ENCODE measurements at regions not wholly inside any gene's neighbourhood (a gene's known extent, or its start where the extent isn't known, plus 50 kb on each side); places are given as distances from the start of the nearest gene placed in this dataset.

- DNase-seq = no peak
Measured at GRCh38 chr2:62447411-62447810, 58.6 kb downstream of the TMEM17 start.

DNA sequence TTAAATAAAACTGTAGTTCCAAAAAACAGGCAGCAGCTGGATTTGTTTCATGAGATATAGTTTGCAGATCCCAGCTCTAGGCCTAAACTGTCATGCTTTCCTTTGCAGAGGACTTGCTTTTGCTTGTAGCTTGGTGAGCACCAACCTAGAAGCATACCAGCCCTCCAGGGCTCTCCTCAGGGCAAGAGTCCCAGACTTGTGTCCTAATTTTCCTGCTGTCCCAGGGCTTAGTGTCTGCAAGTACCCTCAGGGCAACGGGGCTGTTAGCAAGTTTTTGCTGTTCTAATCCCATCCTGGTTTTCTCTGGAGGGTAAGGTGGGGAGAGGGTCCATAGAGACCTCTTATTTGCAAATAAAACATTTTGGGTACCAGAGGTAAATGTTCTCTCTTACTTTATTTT is 59.5 kb downstream of the TMEM17 start:
- no peak for DNase-seq

DNA sequence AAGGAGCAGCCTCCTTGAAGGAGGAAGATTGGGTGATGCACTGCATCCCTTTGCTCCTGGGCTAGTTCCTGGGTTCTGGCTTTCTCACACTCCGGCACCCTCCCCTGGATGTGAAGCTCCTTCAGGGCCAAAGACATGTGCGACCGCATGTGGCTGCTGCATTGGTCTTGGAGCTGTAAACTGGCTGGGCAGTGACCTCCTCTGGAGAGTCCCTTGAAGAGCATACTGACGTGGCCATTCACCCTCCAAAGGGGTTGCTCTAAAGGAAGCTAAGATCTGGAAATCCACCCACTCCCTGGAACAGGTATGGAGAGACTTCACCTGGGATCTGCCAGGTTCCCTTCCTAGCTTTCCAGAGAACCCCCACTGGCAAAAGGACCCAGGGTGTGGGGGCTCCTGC is 62.1 kb downstream of the TMEM17 start:
- no peak for DNase-seq

- DNase-seq = no peak
Measured at GRCh38 chr2:62443471-62443870, 62.5 kb downstream of the TMEM17 start.

DNA sequence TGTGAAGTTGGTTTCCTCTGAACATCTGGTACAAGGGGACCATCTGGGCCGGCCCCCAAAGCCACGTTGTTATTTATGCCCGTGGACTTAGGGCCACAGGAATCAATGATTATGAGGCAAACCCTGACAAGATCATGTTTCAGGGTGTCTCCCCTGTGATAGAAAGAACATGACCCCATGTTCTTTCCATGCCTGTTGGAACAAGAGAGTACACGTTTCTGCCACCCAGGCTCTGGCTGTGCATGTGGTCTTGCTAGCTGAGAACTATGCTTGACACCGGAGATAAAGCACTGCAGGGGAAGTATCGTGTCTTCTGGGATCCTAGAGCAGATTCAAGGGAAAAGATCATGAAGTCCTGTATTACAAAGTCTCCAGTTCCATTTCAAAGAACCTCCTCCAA is 64.2 kb downstream of the TMEM17 start:
- no peak for DNase-seq

- no peak for DNase-seq
Measured at GRCh38 chr2:62441421-62441820, 64.6 kb downstream of the TMEM17 start.

DNA sequence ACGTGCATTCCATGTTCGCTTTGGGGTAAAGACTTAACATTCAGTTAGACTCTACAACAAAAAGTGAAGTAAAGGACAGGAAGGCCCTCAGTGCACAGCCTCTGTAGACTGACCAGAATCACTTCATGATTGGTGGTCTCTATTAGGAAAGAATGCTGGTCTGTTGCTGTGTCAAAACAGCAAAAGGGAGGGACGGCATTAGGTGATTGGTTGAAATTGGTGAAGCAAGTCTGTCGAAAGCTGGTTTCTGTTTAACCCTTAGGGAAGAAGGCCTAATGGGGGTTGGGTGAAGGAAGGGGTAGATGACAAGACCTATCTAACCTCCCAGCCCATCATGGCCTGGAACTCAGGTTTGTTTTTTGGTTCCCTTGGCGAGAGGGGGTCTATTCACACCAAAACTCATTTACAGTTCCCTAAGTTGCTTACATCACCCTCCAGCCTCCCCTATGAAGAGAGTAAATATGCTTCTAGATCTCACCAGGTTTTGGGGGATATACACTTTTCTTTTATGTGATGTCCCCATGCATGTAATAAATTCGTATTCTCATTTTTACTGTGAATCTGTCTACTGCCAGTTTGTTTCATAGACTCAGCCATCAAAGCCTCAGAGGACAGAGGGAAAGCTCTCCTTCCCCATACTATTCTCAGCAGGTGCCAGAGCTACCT is 65.6 kb downstream of the TMEM17 start:
- DNase-seq = no peak

- no peak for DNase-seq
Measured at GRCh38 chr2:62439425-62439824, 66.6 kb downstream of the TMEM17 start.

DNA sequence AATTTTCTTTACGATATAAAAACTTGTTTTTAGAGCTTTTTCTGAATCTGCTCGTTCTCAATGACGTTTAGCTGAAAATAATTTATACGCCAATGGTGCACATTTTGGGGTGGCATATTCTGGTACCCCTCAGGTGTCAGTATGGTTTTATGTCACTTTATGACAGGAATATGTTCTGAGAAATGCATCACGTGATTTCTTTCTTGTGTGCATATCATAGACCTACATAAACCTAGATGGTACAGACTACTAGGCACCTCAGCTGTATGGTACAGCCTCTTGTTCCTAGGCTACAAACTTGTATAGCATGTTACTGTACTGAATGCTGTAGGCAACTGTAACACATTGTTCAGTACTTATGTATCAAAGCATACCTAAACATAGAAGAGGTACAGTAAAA is 68.2 kb downstream of the TMEM17 start:
- DNase-seq = no peak

- no peak for DNase-seq
Measured at GRCh38 chr2:62435720-62436119, 70.3 kb downstream of the TMEM17 start.

DNA sequence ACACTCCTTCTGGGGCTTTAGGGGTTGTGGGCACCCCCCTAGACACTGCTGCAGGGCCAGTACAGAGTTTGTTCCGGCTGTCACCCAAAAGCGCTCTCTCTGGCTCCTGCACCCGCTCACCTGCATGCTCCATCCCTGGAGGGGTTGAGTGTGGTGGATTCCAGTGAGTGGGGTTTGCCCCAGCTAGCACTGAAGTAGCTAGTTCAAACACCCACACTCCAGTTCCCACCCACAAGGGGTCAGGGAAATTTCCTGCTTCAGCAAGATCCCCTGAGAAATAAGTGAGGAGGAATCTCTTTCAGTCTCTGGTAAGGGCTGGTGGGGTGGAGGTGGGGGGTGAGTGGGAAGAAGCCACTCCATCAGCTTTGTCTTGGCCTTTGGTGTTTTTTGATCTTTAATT is 73.6 kb downstream of the TMEM17 start:
- DNase-seq = no peak

DNA sequence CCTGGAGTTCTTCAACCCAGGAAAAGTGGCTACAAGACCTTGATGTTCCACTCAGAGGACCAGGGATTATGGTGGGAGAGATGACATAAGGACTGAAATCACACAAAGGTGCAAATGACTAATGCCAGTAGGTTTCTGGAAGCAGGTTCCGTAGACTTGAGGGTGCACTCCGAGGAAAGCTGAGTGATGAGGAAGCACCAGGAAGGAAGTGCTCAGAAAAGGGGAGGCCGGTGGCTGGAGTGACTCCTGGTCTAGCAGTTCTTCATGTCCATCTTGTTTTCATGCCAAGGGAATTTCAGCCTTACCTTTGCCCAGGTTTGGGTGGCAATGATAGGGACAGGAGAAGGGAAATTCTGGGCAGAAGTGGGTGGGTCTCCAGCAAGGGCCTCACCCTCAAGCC is 74.5 kb downstream of the TMEM17 start:
- DNase-seq = no peak

DNA sequence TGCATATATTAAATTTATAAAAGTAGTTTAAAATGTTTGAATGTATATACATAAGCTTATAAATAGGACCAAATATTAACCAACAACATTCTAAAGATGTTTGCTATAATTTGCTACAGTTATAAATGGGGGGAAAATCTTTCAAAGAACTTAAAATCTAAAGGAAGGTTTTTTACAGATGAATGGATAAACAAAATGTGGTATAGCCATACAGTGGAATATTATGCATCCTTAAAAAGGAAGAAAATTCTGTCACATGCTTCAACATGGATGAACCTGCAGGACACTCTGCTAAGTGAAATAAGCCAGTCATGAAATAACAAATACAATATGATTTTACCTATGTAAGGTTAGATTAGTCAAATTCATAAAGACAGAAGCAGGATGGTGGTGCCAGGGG is 75.8 kb downstream of the TMEM17 start:
- no peak for DNase-seq

GRCh38 chr2:62427146-62427545 is 78.8 kb downstream of the TMEM17 start:
- no peak for DNase-seq

DNA sequence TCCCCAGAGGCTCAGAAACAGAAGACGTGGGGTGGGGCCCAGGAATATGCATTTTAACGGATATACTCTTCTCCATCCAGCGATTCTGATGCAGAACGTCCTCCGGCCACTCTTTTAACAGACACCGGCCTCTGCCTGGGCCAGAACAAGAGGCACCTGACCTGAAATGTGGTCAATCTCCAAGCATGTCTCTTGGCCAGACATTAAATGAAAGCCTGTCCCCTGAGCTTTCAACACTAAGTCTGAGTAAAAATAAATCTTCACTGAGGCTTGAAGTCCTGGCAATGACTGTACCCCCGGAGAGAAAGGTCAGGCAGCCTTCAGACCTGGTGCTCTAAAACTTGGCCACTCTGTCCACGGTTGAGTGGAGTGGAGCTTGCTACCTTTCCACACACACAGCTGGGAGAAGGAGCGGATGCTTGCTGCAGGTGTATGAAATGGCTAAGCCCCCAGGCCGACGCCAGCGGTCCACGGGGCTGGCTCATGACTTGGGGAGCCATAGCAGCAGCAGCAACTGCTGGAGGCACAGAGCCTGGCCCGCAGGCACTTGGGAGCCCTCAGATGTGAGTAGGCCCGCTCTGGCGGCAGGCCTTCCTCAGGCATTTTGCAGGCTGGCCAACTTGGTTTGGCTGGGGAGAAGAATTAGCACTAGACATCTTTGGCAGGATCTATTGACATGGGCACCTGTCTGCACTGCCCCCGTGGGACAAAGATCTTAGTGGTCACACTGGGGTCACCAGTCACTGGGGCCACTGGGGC is 79.7 kb downstream of the TMEM17 start:
- DNase-seq = no peak

- DNase-seq = no peak
Measured at GRCh38 chr2:62425684-62426083, 80.3 kb downstream of the TMEM17 start.

DNA sequence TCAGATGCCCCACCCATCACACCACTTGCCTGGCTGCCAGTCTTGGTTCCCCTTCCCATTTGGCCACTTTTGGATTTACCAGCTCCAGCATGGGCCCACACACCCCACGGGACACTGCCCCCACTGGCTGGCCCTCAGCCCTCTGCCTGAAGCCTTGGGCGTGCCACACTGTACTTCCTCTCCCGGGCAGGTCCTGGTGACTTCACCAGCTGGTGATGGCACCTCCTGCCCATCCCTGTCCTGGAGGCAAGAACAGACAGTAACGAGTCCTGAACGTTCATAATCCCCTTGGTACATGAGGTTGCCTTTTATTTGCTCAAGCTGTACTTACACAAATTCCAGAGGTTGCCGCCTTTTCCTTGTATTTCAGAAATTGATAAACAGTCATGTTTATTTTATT is 81.1 kb downstream of the TMEM17 start:
- no peak for DNase-seq

- no peak for DNase-seq
Measured at GRCh38 chr2:62423883-62424458, 82.0 kb downstream of the TMEM17 start.

- DNase-seq = no peak
Measured at GRCh38 chr2:62423235-62423634, 82.8 kb downstream of the TMEM17 start.

GRCh38 chr2:62415518-62415917 is 90.5 kb downstream of the TMEM17 start:
- DNase-seq = no peak

GRCh38 chr2:62415019-62415431 is 91.0 kb downstream of the TMEM17 start:
- DNase-seq = no peak

DNA sequence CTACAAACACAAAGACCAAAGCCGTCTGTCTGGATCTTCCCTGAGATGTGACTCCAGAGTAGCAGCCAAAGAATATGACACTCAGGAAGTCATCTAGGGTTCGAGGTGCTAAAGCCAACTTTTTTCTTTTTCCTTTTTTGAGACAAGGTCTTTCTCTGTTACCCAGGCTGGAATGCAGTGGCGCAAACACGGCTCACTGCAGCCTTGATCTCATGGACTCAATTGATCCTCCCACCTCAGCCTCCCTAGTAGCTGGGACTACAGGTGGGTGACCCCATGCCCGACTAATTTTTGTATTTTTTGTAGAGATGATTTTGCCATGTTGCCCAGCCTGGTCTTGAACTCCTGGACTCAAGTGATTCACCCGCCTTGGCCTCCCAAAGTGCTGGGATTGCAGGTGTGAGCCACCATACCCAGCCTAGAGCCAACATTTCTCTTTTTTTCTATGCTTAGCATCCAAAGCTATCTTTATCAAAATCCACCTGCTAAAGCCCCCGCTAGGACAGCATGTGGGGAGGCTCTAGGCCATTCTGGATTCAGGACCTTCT is 92.8 kb downstream of the TMEM17 start:
- DNase-seq = no peak

DNA sequence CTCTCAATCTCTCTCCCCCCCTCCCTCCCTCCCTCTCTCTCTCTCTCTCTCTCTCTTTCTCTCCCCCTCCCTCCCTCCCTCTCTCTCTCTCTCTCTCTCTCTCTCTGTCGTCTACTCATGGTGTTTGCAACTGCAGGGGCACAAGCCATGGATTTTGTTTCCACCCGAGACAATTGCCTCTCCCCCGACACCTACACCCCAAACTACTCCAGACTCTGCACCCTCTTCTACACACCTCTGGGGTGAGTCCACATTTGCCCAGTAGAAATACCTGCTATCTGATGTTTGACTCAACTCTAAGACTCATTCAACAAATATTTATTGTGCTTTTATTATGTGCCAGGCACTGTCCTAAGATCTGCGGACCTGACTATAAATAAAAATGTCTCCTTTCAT is 93.7 kb downstream of the TMEM17 start:
- no peak for DNase-seq

DNA sequence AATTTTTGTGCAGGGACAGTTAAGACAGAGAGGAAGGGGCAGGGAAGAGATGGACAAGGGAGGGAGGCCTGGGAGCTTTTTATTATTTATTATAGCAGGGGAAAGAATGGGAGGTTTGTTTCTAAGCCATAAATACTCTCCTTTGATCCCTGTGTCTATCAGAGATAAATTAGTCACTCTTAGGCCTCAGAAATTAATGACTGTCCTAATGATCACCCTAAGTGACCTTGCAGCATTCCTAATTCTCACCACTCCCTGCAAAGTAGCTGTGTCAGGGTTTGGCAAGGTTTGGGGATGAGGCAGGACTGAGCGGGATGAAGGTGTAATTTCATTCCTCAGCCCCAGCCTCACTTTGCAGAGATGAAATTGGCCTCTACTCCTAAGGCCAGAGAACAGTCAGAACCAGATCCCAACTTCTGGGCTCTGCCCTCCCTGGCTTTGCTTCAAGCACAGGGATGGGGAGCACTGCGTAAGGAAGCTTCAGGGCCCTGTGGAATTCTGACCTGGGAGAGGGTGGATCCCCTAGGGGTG is 95.0 kb downstream of the TMEM17 start:
- DNase-seq = no peak
